ENCODE measurements at regions not wholly inside any gene's neighbourhood (a gene's known extent, or its start where the extent isn't known, plus 50 kb on each side); places are given as distances from the start of the nearest gene placed in this dataset.
"Not testable (repeated sequence)": the region's sequence is repeated elsewhere in the genome, so short reads cannot be mapped to it uniquely, and the experiment has no call there.

DNA sequence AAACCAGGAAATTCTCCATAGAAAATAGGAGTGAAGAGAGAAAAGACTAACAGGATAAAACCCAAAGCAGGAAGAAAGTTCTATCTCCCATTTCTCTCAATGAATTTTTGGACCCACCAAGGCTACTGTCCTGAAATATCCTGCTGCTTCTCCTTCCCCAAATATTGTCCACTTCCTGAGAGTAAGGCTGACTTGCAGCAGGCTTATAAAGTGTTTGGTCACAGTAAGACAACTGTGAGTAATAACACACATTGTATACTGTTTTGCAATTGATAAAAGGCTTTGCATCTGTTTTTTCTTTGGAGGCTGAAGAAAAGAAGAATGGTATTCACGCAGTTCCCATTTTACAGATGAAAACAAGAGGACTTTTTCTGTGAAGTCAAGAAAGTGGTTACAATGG, 52.8 kb downstream of the FOXD4L6 start:
- not testable (repeated sequence) for DNase-seq (ENCODE audit: low read depth in 2 of 2)

DNA sequence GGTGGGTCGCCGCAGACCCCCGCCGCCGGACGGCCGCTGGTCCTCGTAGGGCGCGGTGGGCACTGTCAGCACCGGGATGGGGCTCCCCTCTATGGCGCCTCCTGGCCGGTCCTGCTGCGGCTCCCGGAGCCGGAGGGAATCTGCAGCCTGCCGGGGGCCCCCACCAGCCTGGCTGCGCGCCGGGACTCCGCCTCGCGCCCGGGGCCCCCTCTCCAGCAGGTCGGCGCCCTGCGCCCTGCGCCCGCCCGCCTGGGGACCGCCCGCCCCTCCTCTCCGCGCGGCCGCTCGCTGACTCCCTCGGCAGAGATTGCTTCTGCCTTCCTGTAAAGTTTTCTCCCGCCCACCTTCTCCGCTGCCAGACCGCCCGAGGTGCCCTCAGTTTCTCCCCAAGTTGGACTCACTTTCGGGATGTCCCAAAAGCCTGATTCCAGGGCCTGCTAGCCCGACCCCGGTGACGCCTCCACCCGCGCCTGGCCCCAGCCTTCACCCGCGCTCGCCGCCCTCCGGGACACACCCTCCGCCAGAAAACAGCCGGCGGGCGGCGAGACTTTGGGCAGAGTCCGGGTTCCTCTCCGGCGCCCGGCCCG, 54.0 kb downstream of the FOXD4L6 start:
- peak in 1 of 2 experiments; percentile 20 for DNase-seq (ENCODE audit: low read depth in 2 of 2)

GRCh38 chr9:41073471-41074243, 54.8 kb downstream of the FOXD4L6 start:
- DNase-seq (ENCODE audit: low read depth in 2 of 2): not testable (repeated sequence)

GRCh38 chr9:41064125-41064795, 64.2 kb downstream of the FOXD4L6 start:
- DNase-seq (ENCODE audit: low read depth in 2 of 2): not testable (repeated sequence)

- DNase-seq (ENCODE audit: low read depth in 2 of 2): not testable (repeated sequence)
Observed at GRCh38 chr9:41063243-41063642, 65.2 kb downstream of the FOXD4L6 start.

GRCh38 chr9:41059603-41060002, 68.9 kb downstream of the FOXD4L6 start:
- not testable (repeated sequence) for DNase-seq (ENCODE audit: low read depth in 2 of 2)

- not testable (repeated sequence) for DNase-seq (ENCODE audit: low read depth in 2 of 2)
Observed at GRCh38 chr9:41053666-41054363, 74.7 kb downstream of the FOXD4L6 start.

DNA sequence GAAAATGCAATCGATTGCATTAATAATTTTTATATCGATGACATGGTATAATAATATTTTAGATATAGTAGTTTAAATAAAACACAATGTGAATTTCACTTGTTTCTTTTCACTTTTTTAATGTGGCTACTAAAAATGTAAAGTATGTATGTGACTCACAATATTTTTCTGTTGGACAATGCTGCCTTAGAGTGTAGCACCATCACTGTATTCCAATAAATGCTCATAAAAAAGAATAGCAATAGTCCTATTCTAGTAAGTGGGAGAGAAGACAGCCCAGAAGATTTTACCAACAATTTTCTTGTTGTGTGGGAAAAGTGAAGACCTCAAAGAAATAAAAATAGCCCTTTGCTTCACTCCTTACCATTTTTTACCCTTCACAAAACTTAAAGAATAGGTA, 79.8 kb downstream of the FOXD4L6 start:
- DNase-seq (ENCODE audit: low read depth in 2 of 2): not testable (repeated sequence)

DNA sequence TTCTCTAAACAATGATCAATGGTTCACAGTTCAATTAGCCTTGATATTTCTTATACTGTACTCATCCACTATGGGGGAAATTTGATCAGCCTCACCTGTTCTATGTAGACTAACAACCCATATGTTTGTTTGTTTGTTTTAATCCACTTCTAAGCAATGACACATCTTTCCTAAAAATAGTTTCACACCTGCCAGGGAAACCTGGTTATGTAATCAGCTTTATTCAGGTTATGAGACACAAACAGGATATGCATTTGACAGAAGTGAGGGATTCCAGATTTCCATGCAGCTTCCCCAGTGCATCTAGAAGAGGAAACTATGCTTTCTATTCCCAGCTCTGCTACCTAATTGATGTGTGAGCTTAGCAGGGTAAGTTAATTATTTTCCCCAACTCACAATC, 80.7 kb downstream of the FOXD4L6 start:
- DNase-seq (ENCODE audit: low read depth in 2 of 2): not testable (repeated sequence)

DNA sequence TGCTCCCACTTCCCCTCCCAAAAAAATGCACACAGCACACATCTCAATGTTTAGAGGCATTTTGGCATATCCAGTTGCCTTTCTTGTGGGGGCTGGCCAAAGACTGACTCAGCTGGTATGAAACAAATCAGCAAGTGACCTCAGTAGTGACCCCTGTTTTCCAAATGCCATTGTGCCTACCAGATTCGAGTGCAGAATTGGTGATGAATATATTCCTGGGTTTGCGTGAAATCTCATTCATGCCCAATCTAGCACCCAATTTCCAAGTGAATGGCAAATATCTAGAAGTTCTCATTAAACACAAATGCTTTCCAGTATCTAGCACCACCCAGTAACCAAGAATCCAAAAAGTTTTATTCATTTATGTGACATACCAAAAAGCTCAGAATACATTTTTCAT, 83.6 kb downstream of the FOXD4L6 start:
- DNase-seq (ENCODE audit: low read depth in 2 of 2): not testable (repeated sequence)

DNA sequence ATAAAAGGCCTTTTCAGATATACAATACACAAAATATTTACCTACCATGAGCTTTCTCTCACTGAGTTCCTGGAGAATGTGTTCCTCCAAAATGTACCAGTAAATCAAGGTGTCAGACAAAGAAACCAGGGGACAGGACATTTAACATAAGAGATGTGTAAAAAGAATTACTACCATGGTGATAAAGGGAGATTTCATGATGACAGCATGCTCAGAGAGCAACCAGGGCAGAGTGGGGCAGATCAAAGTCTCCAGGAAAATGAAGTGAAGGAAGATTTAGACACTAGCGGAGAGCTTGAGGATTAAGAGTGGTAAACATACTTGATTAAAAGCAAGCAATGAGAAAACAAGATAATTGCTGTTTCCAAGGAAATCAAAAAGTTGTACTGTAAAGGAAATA, 85.0 kb downstream of the FOXD4L6 start:
- not testable (repeated sequence) for DNase-seq (ENCODE audit: low read depth in 2 of 2)

DNA sequence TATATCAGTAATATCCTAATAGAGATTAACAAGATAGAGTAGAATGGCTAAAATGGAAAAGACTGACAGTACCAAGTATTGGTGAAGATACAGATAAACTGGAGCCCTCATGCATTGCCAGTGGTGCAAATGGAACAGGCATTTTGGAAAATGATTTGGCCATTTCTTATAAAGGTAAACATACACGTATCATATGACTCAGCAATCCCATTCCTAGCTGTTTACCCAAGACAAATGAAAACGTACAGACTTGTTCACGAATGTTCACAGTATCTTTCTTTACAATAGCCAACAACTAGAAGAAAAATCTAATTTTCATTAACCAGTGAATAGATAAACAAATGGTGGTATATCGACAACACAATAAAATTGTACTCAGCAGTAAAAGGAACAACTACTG, 86.4 kb downstream of the FOXD4L6 start:
- not testable (repeated sequence) for DNase-seq (ENCODE audit: low read depth in 2 of 2)

- DNase-seq (ENCODE audit: low read depth in 2 of 2): not testable (repeated sequence)
Observed at GRCh38 chr9:41040705-41041342, 87.7 kb downstream of the FOXD4L6 start.

DNA sequence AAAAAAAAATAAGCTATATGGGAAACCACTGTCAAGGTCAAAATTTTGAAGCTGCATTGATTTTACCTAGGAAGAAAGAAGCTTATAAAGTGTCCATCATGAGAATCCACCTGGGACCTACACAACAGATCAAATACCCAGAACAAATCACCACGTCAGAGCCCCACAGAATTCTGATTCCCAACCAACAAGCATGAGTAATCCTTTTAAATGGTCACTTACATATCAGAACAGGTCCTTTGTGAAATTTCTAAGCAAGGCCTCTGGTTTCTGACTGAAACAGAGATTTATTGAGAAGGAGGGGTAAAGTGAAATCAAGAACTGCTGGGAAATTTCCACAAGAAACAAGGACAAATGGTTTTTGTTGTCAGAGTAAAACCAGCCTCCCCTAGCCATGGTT, 93.2 kb downstream of the FOXD4L6 start:
- DNase-seq (ENCODE audit: low read depth in 2 of 2): not testable (repeated sequence)

GRCh38 chr9:41034699-41035197, 93.7 kb downstream of the FOXD4L6 start:
- DNase-seq (ENCODE audit: low read depth in 2 of 2): not testable (repeated sequence)

DNA sequence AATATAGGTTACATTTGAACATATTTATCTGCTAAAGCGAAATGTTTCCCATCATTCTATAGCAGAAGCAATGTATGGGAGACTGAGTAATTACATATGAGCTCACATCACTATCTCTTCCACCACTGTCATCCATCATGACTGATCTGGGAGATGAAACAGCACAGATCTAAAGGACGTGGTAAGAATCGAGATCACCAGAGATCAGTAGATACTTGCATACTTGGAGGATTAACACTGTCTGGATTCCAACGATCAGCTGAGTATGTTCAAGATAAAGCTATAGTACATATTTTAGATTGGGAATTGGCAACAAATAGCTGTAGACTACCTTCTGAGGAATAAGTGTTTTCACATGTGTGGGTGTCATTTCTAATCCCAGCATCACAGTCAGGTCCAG, 94.6 kb downstream of the FOXD4L6 start:
- not testable (repeated sequence) for DNase-seq (ENCODE audit: low read depth in 2 of 2)

DNA sequence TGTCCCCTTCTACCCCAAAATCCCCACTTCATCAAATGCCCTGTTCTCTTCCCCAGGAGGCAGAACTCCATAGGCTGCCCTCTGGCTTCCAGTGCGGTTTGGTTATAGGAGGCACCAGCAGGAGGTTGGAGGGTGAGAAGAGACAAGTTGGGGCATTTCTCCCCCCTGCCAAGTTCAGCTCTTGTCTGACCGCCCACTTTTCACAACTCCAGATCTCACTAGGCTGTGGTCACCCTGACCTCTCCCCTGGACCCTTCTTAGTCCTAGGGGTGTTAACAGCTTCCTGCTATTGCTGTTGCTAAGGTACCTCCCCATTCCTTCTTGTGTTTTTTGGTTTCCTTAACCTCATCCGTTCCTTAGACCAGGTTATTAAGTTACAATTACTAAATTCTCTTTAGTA, 95.1 kb downstream of the FOXD4L6 start:
- not testable (repeated sequence) for DNase-seq (ENCODE audit: low read depth in 2 of 2)

GRCh38 chr9:41026912-41027676, 101.4 kb downstream of the FOXD4L6 start:
- not testable (repeated sequence) for DNase-seq (ENCODE audit: low read depth in 2 of 2)

GRCh38 chr9:41022365-41022764, 106.1 kb downstream of the FOXD4L6 start:
- DNase-seq (ENCODE audit: low read depth in 2 of 2): not testable (repeated sequence)

GRCh38 chr9:41019858-41020562, 108.5 kb downstream of the FOXD4L6 start:
- DNase-seq (ENCODE audit: low read depth in 2 of 2): not testable (repeated sequence)
